ENCODE measurements at regions not wholly inside any gene's neighbourhood (a gene's known extent, or its start where the extent isn't known, plus 50 kb on each side); places are given as distances from the start of the nearest gene placed in this dataset.

DNA sequence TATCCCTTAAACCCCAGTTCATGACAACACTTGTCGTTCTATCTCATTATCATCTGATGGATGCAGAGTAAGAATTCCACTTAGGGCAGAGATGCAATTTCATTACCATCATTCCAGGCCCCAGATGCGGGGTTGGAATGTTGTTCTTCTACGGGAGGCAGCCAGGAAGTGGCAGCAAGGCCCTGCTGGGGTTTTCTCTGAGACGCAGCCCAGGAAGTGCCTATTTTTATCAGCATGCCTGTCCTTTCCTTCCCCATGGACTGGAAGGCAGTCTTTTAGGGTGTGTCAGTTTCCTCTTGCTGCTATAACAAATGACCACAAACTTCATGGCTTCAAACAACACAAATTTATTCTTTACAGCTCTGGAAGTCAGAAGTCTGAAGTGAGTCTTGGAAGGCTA, 246.6 kb upstream of the DYNLRB2 start:
- no peak overlapping the region for H3K4me3 ChIP-seq (replicated peaks; ENCODE audit: low read depth, low read length)
- TF ChIP-seq, protein P1, sequence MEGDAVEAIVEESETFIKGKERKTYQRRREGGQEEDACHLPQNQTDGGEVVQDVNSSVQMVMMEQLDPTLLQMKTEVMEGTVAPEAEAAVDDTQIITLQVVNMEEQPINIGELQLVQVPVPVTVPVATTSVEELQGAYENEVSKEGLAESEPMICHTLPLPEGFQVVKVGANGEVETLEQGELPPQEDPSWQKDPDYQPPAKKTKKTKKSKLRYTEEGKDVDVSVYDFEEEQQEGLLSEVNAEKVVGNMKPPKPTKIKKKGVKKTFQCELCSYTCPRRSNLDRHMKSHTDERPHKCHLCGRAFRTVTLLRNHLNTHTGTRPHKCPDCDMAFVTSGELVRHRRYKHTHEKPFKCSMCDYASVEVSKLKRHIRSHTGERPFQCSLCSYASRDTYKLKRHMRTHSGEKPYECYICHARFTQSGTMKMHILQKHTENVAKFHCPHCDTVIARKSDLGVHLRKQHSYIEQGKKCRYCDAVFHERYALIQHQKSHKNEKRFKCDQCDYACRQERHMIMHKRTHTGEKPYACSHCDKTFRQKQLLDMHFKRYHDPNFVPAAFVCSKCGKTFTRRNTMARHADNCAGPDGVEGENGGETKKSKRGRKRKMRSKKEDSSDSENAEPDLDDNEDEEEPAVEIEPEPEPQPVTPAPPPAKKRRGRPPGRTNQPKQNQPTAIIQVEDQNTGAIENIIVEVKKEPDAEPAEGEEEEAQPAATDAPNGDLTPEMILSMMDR (IDR thresholded peaks at IDR 0.05; ENCODE audit: low read depth, low read length, missing control alignments): no peak
- DNase-seq (ENCODE audit: extremely low read depth, low read depth): no peak

DNA sequence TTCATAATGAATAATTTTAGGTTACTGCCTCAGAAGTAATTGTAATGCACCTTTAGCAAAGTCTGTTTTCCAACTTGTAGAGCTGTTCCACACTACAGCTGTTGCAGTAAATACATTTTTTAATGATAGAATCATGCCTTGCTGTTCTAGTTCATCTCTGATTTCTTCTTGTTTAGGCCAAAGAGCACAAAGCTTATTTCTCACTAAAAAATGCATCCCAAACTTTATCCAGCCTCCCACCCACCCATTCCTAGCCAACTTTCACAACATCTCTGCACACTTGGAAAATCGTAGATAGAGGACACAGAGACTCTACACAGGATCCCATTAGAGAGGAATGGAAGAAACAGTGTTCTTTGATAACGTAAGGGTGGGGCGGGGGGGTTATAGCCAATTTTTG, 252.2 kb upstream of the DYNLRB2 start:
- TF ChIP-seq, protein P1 (IDR thresholded peaks at IDR 0.05; ENCODE audit: low read depth, low read length, missing control alignments): no peak
- no peak overlapping the region for H3K4me3 ChIP-seq (replicated peaks; ENCODE audit: low read depth, low read length)
- DNase-seq (ENCODE audit: extremely low read depth, low read depth): no peak

GRCh38 chr16:80287674-80288073, 253.1 kb upstream of the DYNLRB2 start:
- TF ChIP-seq, protein P1 (IDR thresholded peaks at IDR 0.05; ENCODE audit: low read depth, low read length, missing control alignments): no peak
- DNase-seq (ENCODE audit: extremely low read depth, low read depth): no peak
- no peak overlapping the region for H3K4me3 ChIP-seq (replicated peaks; ENCODE audit: low read depth, low read length)

- no peak overlapping the region for H3K4me3 ChIP-seq (replicated peaks; ENCODE audit: low read depth, low read length)
- TF ChIP-seq, protein P1 (IDR thresholded peaks at IDR 0.05; ENCODE audit: low read depth, low read length, missing control alignments): no peak
- DNase-seq (ENCODE audit: extremely low read depth, low read depth): no peak
These were observed 255.7 kb upstream of the DYNLRB2 start for GRCh38 chr16:80285104-80285503.

- DNase-seq (ENCODE audit: extremely low read depth, low read depth): no peak
- TF ChIP-seq, protein P1 (IDR thresholded peaks at IDR 0.05; ENCODE audit: low read depth, low read length, missing control alignments): no peak
- no peak overlapping the region for H3K4me3 ChIP-seq (replicated peaks; ENCODE audit: low read depth, low read length)
These were observed 257.1 kb upstream of the DYNLRB2 start for GRCh38 chr16:80283466-80284392.

GRCh38 chr16:80280557-80280956, 260.2 kb upstream of the DYNLRB2 start:
- TF ChIP-seq, protein P1 (IDR thresholded peaks at IDR 0.05; ENCODE audit: low read depth, low read length, missing control alignments): no peak
- no peak overlapping the region for H3K4me3 ChIP-seq (replicated peaks; ENCODE audit: low read depth, low read length)
- DNase-seq (ENCODE audit: extremely low read depth, low read depth): no peak
